ENCODE measurements at regions not wholly inside any gene's neighbourhood (a gene's known extent, or its start where the extent isn't known, plus 50 kb on each side); places are given as distances from the start of the nearest gene placed in this dataset.

DNA sequence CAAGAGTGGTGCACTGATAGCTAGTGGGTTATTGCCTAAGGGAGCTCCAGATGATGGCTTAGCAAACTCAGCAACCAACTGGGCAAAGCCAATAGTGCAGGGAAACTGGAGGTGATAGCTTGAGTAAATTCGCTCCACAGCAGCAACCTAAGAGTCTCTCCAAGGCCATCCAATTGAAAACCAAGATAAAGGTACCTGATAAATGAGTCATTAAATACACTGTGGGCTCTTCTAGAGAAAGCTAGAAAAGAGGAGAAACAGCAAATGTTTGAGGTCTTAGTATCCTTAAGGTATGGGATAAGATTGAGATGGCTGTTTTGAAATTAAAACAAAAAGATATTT is 197.8 kb upstream of the ERBB4 start:
- CTCF ChIA-PET (ENCODE audit: low intra/inter-chr PET ratio) = no interaction called here
- ATAC-seq = no peak
- POLR2A ChIA-PET = no interaction called here
- TF ChIP-seq PHB2 (IDR thresholded peaks at IDR 0.05; ENCODE audit: low read depth) (no peak), ZNF561 (CRISPR knock-in tag; conservative IDR thresholded peaks at IDR 0.05) (no peak), HOXB6 (CRISPR knock-in tag; IDR thresholded peaks at IDR 0.05; ENCODE audit: borderline replicate concordance) (no peak), ZNF224 (CRISPR knock-in tag; IDR thresholded peaks at IDR 0.05) (no peak), RBM14 (IDR thresholded peaks at IDR 0.05; ENCODE audit: borderline replicate concordance, insufficient read depth, low read depth, low read length) (no peak), ZNF830 (CRISPR knock-in tag; IDR thresholded peaks at IDR 0.05) (no peak), CHD1 (IDR thresholded peaks at IDR 0.05; ENCODE audit: low read length) (no peak), ZNF586 (CRISPR knock-in tag; conservative IDR thresholded peaks at IDR 0.05) (no peak), PRPF4 (IDR thresholded peaks at IDR 0.05; ENCODE audit: insufficient read depth, low read depth, low read length, poor library complexity, severe bottlenecking) (no peak), ETS2 (tag; IDR thresholded peaks at IDR 0.05; ENCODE audit: borderline replicate concordance, poor library complexity, severe bottlenecking) (no peak), ATF7 (IDR thresholded peaks at IDR 0.05) (no peak), TEAD2 (tag; IDR thresholded peaks at IDR 0.05) (no peak), ZNF695 (CRISPR knock-in tag; IDR thresholded peaks at IDR 0.05) (no peak), TBL1XR1 (IDR thresholded peaks at IDR 0.05; ENCODE audit: low read length in 2 of 2) (no peak)
- TF ChIP-seq, protein P1, sequence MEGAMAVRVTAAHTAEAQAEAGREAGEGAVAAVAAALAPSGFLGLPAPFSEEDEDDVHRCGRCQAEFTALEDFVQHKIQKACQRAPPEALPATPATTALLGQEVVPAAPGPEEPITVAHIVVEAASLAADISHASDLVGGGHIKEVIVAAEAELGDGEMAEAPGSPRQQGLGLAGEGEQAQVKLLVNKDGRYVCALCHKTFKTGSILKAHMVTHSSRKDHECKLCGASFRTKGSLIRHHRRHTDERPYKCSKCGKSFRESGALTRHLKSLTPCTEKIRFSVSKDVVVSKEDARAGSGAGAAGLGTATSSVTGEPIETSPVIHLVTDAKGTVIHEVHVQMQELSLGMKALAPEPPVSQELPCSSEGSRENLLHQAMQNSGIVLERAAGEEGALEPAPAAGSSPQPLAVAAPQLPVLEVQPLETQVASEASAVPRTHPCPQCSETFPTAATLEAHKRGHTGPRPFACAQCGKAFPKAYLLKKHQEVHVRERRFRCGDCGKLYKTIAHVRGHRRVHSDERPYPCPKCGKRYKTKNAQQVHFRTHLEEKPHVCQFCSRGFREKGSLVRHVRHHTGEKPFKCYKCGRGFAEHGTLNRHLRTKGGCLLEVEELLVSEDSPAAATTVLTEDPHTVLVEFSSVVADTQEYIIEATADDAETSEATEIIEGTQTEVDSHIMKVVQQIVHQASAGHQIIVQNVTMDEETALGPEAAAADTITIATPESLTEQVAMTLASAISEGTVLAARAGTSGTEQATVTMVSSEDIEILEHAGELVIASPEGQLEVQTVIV (CRISPR knock-in tag; IDR thresholded peaks at IDR 0.05; ENCODE audit: borderline replicate concordance) = no peak
- TF ChIP-seq, protein P2, sequence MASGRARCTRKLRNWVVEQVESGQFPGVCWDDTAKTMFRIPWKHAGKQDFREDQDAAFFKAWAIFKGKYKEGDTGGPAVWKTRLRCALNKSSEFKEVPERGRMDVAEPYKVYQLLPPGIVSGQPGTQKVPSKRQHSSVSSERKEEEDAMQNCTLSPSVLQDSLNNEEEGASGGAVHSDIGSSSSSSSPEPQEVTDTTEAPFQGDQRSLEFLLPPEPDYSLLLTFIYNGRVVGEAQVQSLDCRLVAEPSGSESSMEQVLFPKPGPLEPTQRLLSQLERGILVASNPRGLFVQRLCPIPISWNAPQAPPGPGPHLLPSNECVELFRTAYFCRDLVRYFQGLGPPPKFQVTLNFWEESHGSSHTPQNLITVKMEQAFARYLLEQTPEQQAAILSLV (tag; IDR thresholded peaks at IDR 0.05) = no peak
- TF ChIP-seq, protein P3, sequence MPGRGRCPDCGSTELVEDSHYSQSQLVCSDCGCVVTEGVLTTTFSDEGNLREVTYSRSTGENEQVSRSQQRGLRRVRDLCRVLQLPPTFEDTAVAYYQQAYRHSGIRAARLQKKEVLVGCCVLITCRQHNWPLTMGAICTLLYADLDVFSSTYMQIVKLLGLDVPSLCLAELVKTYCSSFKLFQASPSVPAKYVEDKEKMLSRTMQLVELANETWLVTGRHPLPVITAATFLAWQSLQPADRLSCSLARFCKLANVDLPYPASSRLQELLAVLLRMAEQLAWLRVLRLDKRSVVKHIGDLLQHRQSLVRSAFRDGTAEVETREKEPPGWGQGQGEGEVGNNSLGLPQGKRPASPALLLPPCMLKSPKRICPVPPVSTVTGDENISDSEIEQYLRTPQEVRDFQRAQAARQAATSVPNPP (IDR thresholded peaks at IDR 0.05; ENCODE audit: borderline replicate concordance, insufficient read depth, insufficient read length) = no peak

More for the DNA sequence above, 197.8 kb upstream of the ERBB4 start:
- H3K79me2 ChIP-seq (ENCODE audit: control insufficient read depth, insufficient read depth, low read length) = no peaks in the 10 kb centered on the region
- H3K4me3 ChIP-seq = no peak overlapping the region
- no peak overlapping the region for H3K4me2 ChIP-seq (ENCODE audit: insufficient read depth, low read length)
- no peak overlapping the region for H3K27ac ChIP-seq (ENCODE audit: extremely low read depth, low read depth, low read length)
- no peaks in the 10 kb centered on the region for H3K9me1 ChIP-seq (ENCODE audit: control insufficient read depth, insufficient read depth, low read length)
- no peak overlapping the region for H3K9ac ChIP-seq (ENCODE audit: insufficient read depth in 1 of 2, low read depth in 2 of 2, low read length in 2 of 2)
- no peaks in the 10 kb centered on the region for H3K36me3 ChIP-seq (ENCODE audit: control insufficient read depth, insufficient read depth, low read length)
- BruUV-seq (replicated peaks) = no TSS peak
- no CpG with 5 or more reads among the region's 1 CpG for WGBS (ENCODE audit: insufficient coverage, low coverage, missing lambda C conversion rate)
- FAIRE-seq = no peak
- in situ Hi-C loops (cut with MboI) = no loop called here
- DNase-seq (ENCODE audit: extremely low read depth in 1 of 4, low spot score in 3 of 4) = no peak
- H4K20me1 ChIP-seq (replicated peaks; ENCODE audit: control insufficient read depth, insufficient read depth, low read length) = no peaks in the 10 kb centered on the region
- H3K4me1 ChIP-seq (replicated peaks in 1 of 2; ENCODE audit: control insufficient read depth in 2 of 2, insufficient read depth in 2 of 2, low read length in 2 of 2) = no peaks in the 10 kb centered on the region
- H3K9me3 ChIP-seq (replicated peaks; ENCODE audit: control insufficient read depth, insufficient read depth, low read depth, low read length) = no peaks in the 10 kb centered on the region
- intact Hi-C loops (cut with micrococcal nuclease) = no loop called here
- no peaks in the 10 kb centered on the region for H3K27me3 ChIP-seq (ENCODE audit: control insufficient read depth in 2 of 2, insufficient read depth in 2 of 2, low read length in 2 of 2)
- H2AFZ ChIP-seq (ENCODE audit: low read depth, low read length) = no peak overlapping the region

Measured in K562 (cell line).